Mononuclear cell (primary cell): ENCODE measurements at regions not wholly inside any gene's neighbourhood (a gene's known extent, or its start where the extent isn't known, plus 50 kb on each side); places are given as distances from the start of the nearest gene placed in this dataset.

Experiments used
- H3K27me3 ChIP-seq: 2 replicates; pipeline ENCODE4 v1.6.0; 2011; ENCODE audit warnings: low read length, control low read depth; ENCODE audit not compliant: insufficient read depth
- H3K4me1 ChIP-seq: 2 replicates; pipeline ENCODE4 v1.5.1; 2011; ENCODE audit warnings: mild to moderate bottlenecking, low read length, control low read depth; ENCODE audit not compliant: insufficient read depth
- H3K4me3 ChIP-seq: 2 replicates; pipeline ENCODE4 v1.5.1; 2011; ENCODE audit warnings: mild to moderate bottlenecking, low read length, moderate library complexity
- H3K9me3 ChIP-seq: 2 replicates; pipeline ENCODE4 v1.5.1; 2011; ENCODE audit warnings: low read depth, mild to moderate bottlenecking, control low read depth, low read length

- H3K4me3 ChIP-seq: no peak overlapping the region
- H3K9me3 ChIP-seq: no peaks in the 10 kb centered on the region
- no peaks in the 10 kb centered on the region for H3K27me3 ChIP-seq
- no peaks in the 10 kb centered on the region for H3K4me1 ChIP-seq
These were observed 1046.2 kb downstream of the XPNPEP1 start for GRCh38 chr10:108877095-108877561.

- no peaks in the 10 kb centered on the region for H3K27me3 ChIP-seq
These were observed 1050.5 kb downstream of the XPNPEP1 start for GRCh38 chr10:108872854-108873253.

DNA sequence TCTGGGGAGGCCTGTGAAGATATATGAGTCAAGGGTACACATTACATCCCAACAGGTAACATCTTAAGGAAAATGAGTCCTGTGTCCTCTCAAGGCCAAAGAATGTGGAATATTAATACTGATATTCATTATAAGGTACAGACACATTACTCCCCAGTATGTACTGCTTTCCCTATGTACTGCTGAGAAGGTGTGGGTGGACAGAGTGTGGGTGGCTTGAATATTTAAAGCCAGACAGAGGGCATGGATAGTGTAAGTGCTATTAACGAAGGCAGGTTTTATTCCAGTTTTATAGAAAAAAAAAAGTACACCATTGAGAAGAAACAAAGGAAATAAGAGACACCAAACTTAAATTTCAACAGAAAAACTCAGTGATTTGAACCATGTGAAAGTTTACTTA is 1054.4 kb downstream of the XPNPEP1 start:
- Histone ChIP-seq H3K27me3 (no peaks in the 10 kb centered on the region), H3K4me3 (no peak overlapping the region), H3K4me1 (no peaks in the 10 kb centered on the region), H3K9me3 (no peaks in the 10 kb centered on the region)

More at GRCh38 chr10:108872854-108873253, 1050.5 kb downstream of the XPNPEP1 start:
- H3K4me1 ChIP-seq: no peaks in the 10 kb centered on the region
- no peak overlapping the region for H3K4me3 ChIP-seq
- H3K9me3 ChIP-seq: no peaks in the 10 kb centered on the region

DNA sequence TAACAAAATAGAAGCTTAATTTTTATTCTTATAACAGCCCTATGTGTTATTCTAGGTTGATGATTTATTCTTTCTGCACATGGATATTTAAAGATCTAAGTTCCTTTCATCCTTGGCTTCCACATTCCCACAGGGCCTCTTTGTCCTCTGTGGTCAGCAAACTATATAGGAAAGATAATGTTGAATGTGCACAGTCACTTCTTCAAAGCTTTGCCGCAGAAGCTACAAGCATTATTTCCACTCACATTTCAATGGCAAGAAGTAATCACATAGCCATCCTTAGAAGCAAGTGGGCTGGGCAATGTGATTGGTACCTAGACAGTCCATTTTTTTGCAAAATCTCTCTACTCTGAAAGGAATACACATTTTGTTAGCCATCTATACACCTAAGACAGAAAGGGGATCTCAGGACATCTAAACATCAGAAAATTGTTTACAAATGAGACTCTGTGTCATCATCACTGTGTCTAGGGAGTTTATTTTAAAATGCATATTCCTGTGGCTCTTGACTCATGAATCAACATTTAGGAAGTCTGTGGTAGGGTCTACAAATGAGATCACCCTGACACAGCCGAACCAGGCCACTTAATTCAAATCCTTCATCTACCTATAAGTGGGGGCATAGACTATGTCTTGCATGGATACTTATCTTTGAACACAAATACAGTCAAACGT is 1060.5 kb downstream of the XPNPEP1 start:
- Histone ChIP-seq H3K4me1 (no peaks in the 10 kb centered on the region), H3K4me3 (no peak overlapping the region), H3K27me3 (no peaks in the 10 kb centered on the region), H3K9me3 (no peaks in the 10 kb centered on the region)

GRCh38 chr10:108861181-108861754 is 1062.0 kb downstream of the XPNPEP1 start:
- Histone ChIP-seq H3K4me3 (no peak overlapping the region), H3K27me3 (no peaks in the 10 kb centered on the region), H3K4me1 (no peaks in the 10 kb centered on the region), H3K9me3 (no peaks in the 10 kb centered on the region)

DNA sequence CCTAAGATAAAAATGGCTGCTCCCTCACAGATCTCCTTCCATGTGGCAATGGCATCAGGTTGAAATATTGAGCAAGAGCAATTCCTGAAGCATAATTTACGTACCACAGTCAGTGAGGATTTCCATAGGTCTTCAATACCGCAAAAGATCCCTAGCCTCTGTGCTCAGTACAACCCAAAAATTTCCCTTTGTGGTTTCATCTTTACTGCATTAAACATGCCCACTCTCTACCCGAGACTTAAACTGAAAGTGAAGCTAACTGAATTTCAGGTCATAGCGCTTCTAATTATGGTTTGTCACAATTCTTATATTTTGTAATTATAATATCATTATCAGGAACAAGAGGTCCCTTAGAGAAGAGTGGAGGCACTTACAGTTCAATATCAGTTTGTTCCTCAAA is 1071.1 kb downstream of the XPNPEP1 start:
- Histone ChIP-seq H3K4me3 (no peak overlapping the region), H3K4me1 (no peaks in the 10 kb centered on the region), H3K9me3 (no peaks in the 10 kb centered on the region), H3K27me3 (no peaks in the 10 kb centered on the region)

GRCh38 chr10:108850138-108850854 is 1073.0 kb downstream of the XPNPEP1 start:
- Histone ChIP-seq H3K27me3 (no peaks in the 10 kb centered on the region), H3K4me3 (no peak overlapping the region)

GRCh38 chr10:108849688-108850087 is 1073.6 kb downstream of the XPNPEP1 start:
- Histone ChIP-seq H3K27me3 (no peaks in the 10 kb centered on the region), H3K9me3 (no peaks in the 10 kb centered on the region), H3K4me1 (no peaks in the 10 kb centered on the region), H3K4me3 (no peak overlapping the region)

More at GRCh38 chr10:108850138-108850854, 1073.0 kb downstream of the XPNPEP1 start:
- H3K4me1 ChIP-seq: no peaks in the 10 kb centered on the region
- no peaks in the 10 kb centered on the region for H3K9me3 ChIP-seq

DNA sequence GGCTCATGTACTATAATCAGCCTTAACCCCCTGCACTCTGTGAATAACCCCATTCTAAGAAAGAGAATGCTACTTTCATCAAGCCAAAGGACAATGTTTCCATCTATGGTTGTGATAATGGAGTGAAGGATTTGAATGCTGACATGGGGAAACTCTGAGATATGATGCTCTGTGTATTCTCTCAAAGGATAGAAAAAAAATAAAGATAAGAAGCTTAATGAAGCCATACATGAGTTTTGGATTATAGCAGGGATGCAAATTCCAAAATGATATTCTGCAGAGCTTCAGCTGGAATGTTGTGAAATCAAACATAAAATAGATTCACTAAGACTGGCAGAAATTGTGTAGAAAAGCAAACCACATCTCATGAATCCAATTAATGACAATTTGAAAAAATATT is 1074.1 kb downstream of the XPNPEP1 start:
- no peaks in the 10 kb centered on the region for H3K4me1 ChIP-seq
- no peaks in the 10 kb centered on the region for H3K9me3 ChIP-seq
- no peak overlapping the region for H3K4me3 ChIP-seq
- H3K27me3 ChIP-seq: no peaks in the 10 kb centered on the region

GRCh38 chr10:108848046-108848445 is 1075.3 kb downstream of the XPNPEP1 start:
- H3K4me1 ChIP-seq: no peaks in the 10 kb centered on the region
- H3K4me3 ChIP-seq: no peak overlapping the region
- H3K27me3 ChIP-seq: no peaks in the 10 kb centered on the region

DNA sequence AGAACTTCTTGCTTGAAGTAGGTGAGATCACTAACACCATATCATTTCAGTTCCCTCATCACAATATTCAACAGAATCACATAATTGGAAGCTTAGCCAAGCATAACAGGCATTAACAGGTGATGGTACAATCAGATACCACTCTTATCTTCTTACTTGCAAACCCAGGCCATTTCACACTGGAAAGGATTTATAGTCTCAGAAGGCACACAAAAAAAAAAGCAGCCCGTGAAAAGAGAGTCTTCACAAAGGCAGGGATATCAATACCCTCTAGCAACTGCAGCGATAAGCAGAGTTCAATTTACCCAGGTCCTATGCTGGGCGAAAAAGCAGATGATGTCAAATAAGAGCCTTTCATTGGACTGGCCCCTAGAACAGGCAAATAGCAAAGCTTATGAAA is 1082.4 kb downstream of the XPNPEP1 start:
- Histone ChIP-seq H3K9me3 (no peaks in the 10 kb centered on the region), H3K4me3 (no peak overlapping the region), H3K4me1 (no peaks in the 10 kb centered on the region), H3K27me3 (no peaks in the 10 kb centered on the region)

More at GRCh38 chr10:108848046-108848445, 1075.3 kb downstream of the XPNPEP1 start:
- H3K9me3 ChIP-seq: no peaks in the 10 kb centered on the region

DNA sequence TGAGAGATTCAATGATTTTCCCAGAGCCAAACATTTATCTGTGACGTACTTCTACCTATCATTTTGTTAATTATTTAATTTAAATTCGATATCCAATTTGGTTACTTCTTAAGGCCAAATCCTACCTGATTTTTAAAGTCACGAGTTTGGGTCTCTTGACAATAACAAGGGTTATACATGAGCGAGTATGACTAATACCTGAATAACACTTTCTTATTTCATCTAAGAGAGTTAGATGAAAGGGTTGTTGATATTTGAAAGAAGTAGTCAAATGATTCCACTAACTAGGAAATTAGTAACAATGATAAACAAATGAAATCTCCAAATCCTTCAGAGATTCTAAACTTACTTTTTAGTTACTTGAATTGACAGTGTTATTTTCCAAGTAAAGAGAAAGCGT is 1086.9 kb downstream of the XPNPEP1 start:
- Histone ChIP-seq H3K9me3 (no peaks in the 10 kb centered on the region), H3K4me1 (no peaks in the 10 kb centered on the region), H3K4me3 (no peak overlapping the region), H3K27me3 (no peaks in the 10 kb centered on the region)

- Histone ChIP-seq H3K9me3 (no peaks in the 10 kb centered on the region), H3K4me1 (no peaks in the 10 kb centered on the region), H3K27me3 (no peaks in the 10 kb centered on the region), H3K4me3 (no peak overlapping the region)
These were observed 1101.3 kb downstream of the XPNPEP1 start for GRCh38 chr10:108822026-108822425.

GRCh38 chr10:108819302-108819701 is 1104.0 kb downstream of the XPNPEP1 start:
- Histone ChIP-seq H3K4me3 (no peak overlapping the region), H3K4me1 (no peaks in the 10 kb centered on the region), H3K27me3 (no peaks in the 10 kb centered on the region)

GRCh38 chr10:108817584-108817983 is 1105.7 kb downstream of the XPNPEP1 start:
- H3K4me1 ChIP-seq: no peaks in the 10 kb centered on the region
- no peak overlapping the region for H3K4me3 ChIP-seq
- H3K9me3 ChIP-seq: no peaks in the 10 kb centered on the region
- H3K27me3 ChIP-seq: no peaks in the 10 kb centered on the region

More at GRCh38 chr10:108819302-108819701, 1104.0 kb downstream of the XPNPEP1 start:
- no peaks in the 10 kb centered on the region for H3K9me3 ChIP-seq
